ENCODE measurements at regions not wholly inside any gene's neighbourhood (a gene's known extent, or its start where the extent isn't known, plus 50 kb on each side); places are given as distances from the start of the nearest gene placed in this dataset.
"Not testable (repeated sequence)": the region's sequence is repeated elsewhere in the genome, so short reads cannot be mapped to it uniquely, and the experiment has no call there.

DNA sequence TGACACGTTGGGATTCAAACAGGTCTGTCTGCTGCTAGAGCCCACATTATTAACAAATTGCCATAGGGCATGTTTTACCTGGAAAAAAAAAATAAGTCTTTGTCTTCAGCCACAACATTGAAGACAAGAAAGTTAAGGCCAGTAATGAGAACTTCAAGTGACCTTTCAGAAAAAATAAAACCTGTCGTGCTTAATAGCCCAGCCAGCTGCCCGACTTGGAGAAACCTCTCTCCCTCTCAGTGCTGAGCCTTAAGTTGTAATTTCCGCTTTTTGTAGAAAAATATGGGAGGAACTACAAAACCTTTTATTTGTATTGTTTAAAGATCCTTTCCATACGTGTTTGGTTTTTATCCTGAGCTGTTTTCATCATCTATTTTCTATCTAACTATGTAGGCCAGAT lies 454.3 kb upstream of the SLITRK6 start:
- not testable (repeated sequence) for DNase-seq

DNA sequence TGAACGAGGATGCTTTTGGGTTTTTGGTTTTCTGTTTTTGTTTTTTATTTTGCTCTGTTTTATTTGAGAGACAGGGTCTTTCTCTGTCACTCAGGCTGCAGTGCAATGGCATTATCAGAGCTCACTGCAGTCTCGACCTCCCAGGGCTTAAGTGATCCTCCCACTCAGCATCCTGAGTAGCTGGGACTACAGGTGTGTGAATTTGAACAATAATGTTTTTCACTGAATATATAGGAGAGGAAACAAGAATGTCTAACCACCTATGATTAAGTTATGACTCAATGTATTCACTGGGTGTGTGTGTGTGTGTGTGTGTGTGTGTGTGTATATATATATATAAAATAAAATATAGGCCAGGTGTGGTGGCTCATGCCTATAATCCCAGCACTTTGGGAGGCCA lies 456.6 kb upstream of the SLITRK6 start:
- DNase-seq, result not testable (repeated sequence)

DNA sequence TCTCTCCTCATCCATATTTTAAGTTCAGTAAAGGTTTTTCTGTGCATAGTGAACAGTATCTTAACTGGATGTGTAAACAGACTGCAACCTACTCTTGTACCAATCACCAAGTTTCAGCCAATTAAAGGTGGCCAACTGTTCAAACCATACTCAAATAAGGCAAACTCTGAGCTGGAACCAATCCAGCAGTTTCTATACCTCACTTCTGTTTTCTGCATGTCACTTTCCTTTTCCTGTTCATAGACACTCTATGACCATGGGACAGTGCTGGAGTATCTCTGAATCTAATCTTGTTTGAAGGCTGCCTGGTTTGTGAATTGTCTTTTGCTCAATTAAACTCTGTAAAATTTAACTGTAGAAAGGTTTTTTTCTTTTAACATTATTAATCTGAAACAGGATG lies 470.3 kb upstream of the SLITRK6 start:
- DNase-seq, result no peak

DNA sequence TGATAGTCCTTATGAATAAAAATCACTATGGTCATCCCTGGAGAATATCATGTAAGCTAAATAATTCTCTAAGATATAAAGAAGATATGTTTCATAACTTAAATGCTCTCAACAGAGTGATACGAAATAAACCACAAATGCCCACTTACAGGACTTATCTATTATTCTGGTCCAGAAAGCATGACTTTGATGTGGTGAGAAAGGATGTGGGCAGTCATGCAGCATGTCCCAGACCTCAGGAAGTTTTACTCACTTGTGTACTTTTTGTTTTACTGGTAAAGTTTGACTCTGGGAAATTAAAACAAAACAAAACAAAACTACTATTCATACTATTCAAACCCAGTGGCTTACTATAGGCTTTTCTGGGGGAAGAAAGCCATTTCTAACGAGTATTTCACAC lies 483.2 kb upstream of the SLITRK6 start:
- no peak for DNase-seq

DNA sequence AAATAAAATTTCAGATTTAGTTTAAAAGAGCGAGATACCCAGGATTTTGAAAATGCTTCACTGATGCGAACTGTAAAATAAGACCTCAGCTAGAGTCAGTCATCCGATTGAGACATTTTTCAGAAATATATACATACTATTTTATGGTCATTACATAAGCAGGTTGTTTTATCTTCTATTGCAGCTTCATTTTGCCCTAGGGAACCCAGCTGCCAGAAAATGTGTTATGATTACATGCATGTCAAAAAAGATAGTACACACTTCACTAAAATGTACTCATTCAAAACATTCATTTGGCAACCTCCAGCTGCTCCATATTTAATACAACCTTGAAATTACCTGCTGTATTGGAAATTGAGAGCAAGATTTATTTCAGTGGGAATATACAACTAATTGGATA lies 483.8 kb upstream of the SLITRK6 start:
- no peak for DNase-seq

DNA sequence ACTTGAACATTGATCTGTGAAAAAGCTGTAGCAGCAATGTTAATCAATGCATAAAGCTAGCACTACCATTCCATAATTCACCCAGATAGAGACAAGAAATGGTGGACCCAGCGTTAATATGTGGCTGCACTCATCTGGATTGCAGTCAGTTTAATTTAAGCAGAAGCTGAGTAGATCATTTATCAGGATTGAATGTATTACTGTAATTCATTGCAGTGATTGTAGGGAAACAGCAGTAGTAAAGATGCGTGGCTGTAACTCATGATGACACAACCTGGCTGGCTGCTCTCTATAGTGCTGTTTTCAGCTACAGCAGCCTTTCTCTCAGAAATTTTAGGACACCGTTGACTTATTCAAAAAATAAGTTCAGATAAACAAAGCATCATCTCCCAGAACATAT lies 499.5 kb upstream of the SLITRK6 start:
- DNase-seq, result no peak

DNA sequence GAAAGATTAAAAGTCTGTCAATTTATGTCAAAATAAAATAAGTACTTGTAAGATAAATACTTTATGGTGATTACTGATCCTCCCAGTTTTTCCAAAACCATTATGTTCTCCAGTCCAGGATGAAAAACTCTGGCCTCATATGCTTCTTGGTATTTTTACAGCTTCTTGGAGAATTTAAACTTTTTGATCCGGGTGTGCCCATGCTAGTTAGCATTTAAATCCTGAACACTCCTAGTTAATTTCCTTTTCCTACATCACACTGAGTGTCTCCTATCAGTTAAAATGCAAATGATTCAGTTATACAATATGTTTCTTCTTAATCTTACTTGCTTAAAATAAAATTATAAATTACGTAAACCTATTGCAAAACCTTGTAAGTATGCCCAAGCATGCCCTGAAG lies 499.9 kb upstream of the SLITRK6 start:
- DNase-seq, result no peak

DNA sequence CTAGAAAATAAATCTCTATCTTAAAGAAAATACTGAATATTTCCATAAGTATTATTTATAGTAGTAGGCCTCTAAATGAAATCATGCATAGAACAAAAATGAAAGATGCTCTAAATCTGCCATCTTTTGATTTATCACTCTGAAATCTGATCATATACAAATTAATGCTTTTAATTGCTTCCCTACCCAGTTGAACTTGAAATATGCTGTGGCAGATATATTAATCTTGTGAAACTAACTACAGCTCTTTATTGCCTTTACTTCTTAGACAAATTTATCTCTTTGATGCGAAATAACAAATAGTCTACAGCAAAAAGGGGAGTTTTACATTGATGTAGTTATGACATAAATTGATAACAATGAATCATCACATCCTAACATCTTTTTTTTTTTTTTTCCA lies 510.7 kb upstream of the SLITRK6 start:
- DNase-seq, result no peak

DNA sequence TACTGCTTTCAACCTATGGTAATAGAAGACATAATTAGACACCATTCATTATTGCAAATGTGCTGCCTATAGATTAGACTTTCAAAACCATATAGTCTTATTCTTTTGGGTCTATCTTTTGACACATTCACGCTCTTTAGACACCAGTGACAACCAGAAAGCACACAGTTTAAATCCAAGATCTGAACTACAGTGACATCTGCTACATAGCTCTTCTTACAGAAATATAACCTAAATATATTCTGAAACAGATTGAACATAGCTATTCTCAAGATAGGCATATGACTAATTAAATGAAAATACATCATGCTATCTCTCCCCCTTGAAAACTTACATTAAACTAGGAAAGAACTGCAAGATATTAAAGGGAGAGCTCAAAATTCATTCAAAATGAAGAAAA lies 514.2 kb upstream of the SLITRK6 start:
- no peak for DNase-seq

DNA sequence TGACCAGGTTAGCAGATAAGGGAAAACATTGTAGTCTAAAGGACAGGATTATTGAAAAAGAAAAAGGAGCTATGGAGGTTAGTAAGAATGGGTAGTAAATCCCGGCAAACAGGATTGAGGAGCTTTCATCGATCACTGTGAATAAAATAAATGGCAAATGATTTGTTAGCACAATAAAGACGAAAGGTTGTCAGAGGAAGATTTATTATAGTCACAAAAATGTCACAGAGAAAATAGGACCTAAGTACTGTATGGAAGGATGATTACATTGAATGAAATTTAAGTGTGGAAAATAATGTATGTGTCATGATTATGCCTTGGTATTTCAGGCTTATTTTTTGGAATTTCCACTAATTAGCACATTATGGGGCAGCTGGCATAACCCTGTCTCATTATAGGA lies 519.2 kb upstream of the SLITRK6 start:
- no peak for DNase-seq

DNA sequence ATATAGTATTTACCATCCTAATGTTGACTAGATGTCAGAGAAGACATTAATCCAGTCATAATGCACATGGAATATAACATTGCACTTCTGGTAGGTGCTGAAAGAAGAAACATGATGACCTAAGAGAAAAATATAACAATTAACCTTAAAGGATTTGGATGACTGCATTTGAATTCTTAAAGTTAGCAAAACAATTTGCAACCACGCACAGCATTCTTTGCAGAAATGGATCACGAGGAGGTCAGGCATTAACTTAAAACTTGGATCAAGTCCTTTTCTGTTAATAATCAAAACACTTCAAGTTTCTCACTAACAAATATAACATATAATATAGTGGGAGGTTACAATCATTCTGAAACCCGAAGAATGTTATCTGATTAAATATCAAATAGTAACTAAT lies 525.0 kb upstream of the SLITRK6 start:
- DNase-seq, result no peak

DNA sequence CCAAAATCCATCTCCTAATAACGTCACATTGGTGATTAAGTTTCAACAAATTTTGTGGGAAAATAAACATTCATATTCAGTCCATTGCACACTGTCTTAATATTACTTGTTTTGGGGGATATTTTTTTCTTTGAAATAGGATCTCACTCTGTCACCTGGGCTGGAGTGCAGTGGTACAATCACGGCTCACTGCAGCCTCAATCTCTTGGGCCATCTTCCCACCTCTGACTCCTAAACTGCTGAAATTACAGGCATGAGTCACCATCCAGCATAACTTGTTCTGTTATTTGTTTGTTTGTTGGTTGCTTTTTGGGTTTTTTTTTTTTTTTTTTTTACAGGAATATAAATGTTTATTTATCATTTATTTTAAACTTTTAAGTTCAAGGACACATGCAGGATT lies 556.1 kb upstream of the SLITRK6 start:
- no peak for DNase-seq

DNA sequence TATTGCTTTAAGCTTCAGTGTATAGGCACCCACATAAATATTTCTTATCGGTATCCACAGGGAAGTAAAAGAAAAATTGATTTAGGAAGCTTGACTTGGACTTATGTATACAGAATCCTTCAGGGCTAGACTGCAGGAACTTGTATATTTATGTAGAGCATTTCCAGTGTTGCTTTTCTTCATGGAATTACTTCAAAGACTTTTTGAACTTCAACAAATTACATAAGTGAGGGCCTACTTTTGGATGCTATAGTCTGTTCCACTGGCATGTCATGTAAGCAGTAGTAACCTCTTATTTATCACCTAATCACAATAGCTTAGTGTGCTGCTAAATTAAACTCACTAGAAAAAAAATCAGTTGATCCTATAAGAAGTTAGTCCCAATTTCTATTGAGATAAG lies 557.9 kb upstream of the SLITRK6 start:
- DNase-seq, result no peak

DNA sequence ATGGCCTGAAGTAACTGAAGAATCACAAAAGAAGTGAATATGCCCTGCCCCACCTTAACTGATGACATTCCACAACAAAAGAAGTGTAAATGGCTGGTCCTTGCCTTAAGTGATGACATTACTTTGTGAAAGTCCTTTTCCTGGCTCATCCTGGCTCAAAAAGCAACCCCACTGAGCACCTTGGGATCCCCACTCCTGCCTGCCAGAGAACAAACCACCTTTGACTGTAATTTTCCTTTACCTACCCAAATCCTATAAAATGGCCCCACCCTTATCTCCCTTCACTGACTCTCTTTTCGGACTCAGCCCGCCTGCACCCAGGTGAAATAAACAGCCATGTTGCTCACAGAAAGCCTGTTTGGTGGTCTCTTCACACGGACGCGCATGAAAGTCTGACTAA lies 564.5 kb upstream of the SLITRK6 start:
- not testable (repeated sequence) for DNase-seq

DNA sequence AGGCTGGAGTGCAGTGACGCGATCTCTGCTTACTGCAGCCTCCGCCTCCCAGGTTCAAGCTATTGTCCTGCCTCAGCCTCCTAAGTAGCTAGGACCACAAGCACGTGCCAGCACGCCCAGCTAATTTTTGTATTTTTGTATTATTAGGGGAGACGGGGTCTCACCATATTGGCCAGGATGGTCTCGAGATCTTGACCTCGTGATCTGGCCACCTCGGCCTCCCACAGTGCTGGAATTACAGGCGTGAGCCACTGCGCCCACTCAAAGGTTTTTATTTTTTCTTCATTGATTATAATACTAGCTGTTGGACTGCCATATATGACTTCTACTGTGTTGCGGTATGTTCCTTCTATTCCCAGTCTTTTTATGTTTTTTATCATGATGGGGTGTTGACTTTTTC lies 569.7 kb upstream of the SLITRK6 start:
- DNase-seq, result no peak

DNA sequence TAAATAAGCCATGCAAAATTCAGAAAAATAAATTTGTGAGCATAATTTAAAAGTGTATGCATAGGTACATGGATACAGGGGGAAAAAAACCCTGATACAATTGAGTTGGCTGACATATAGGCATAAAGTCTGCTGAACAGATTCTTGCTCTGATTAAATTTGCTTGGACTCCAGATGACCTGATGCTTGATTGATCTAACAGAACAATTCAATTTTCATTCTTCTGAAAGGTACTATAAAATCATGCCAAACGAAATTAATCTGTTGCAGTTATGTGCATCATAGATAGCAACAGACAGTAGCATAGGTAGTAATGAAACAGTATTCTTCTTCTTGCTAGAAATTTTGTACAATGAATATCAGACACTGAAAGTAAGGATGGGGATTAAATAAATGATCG lies 578.2 kb upstream of the SLITRK6 start:
- no peak for DNase-seq

DNA sequence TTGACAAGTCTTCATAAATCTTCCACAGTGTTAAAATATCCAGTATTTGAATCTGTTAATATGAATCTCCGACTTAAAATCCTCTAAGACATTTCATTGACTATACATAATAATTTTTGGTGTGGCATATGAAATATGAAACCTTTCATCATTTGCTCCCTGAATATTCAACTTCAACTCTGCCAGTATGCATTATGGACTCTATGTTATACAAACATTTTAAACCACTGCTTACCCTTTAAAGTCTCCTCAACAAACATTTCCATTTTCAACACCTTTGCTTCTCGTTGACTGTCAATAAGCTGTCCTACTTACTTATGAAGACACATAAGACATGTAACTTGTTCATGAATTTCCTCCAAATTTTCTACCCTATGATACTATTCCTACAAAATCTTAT lies 579.4 kb upstream of the SLITRK6 start:
- no peak for DNase-seq

DNA sequence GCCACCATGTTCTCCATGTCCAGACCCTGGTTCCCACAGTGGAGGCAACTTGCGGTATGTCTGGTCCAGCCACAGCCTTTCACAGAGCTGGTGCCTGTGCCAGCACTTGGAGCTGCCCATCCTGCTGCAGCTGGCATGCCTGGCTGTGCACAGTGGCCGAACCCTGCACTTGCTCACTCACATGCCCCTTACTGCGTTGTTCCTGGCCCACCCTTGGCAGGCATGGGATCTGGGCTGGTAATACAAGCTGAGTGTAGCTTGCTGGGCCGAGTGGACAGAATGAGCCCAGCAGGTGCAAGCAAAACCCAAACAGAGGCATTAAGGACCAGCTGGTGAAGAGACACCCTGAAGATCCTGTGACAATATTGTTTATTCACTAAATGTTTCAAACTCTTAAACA lies 583.9 kb upstream of the SLITRK6 start:
- no peak for DNase-seq

DNA sequence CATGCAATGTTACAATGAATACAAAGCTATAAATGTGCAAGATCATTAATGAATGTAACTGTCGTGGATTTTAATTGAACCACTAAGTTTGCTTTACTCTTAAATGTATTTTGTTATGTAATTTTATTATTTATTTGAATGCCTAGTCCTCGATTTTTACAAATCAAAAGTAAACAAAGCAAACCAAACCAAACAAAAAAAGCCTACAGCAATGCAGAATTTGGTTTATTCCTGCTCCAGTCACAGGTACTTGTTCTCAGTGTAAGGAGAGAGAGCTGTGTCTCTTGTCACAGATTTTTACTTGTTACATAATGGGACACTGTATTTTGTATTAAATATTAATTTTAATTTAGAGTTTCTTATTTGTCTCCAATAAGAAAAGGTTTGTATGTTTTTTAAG lies 584.3 kb upstream of the SLITRK6 start:
- DNase-seq, result no peak

DNA sequence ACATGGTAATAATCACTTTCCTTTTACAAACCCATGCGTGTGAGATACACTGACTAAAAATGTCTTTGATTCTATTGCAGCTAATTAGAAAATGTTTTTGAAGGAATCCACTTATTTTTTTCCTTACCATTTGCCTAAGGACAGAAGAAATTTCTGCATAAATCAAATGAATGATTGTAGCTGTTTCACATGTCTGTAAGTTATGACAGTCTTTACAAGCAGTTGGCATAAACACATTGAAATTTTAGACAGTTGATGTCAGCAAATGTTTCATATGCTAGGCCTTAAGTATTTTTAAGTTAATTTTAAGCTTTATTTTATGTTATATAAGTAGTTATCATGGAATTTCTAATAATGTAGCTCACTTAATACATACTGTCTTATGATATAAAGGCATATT lies 598.4 kb upstream of the SLITRK6 start:
- no peak for DNase-seq

DNA sequence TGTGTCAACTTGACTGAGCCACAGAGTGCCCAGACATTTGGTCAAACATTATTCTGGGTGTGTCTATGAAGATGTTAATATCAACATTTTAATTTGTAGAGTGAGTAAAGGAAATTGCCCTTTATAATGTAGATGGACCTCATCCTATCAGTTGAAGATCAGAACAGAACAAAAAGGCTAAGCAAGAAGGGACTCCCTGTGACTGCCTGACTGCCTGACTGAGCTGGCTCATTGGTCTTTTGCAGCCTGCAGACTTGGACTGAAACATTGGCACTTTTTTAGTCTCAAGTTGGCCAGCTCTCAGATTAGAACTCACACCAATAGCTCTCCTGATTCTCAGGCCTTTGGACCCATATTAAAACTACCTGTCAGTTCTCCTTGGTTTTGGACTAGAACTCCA lies 600.4 kb upstream of the SLITRK6 start:
- DNase-seq, result no peak

DNA sequence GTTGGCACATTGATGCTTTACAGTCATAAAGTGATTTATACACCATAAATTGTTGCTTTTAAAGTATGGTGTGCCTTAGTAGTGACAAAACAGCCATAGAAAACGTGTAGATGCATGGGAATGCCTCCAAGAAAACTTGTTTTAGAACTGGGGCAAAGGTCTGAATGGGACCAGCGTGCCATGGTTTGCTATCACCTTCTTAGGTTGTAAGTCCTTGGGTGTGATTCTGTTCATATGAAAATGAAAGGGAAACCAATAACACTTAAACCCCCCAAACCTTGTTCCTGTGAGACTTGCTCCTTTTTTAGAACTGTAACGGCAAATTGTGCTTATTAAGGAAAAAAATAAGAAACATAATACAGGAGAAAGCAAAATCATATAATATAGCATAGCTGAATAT lies 603.3 kb upstream of the SLITRK6 start:
- DNase-seq, result no peak

DNA sequence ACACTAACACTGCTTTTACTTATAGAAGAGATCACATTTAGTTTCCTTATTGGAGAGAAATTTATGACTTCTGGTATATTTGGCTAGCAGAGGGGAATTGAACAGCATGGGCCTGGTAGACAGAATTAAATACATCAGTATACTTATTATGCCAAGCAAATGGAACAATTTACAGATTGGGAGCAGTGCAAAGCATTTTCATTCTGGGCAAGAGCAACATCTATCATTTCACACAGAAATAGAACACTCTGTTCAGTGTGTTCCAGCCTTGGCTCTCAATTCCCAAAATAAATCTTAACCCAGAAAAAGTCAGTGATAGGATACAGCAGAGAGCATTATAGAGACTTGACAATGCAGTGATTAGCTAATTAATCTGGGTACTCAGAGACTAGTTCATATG lies 604.0 kb upstream of the SLITRK6 start:
- no peak for DNase-seq

DNA sequence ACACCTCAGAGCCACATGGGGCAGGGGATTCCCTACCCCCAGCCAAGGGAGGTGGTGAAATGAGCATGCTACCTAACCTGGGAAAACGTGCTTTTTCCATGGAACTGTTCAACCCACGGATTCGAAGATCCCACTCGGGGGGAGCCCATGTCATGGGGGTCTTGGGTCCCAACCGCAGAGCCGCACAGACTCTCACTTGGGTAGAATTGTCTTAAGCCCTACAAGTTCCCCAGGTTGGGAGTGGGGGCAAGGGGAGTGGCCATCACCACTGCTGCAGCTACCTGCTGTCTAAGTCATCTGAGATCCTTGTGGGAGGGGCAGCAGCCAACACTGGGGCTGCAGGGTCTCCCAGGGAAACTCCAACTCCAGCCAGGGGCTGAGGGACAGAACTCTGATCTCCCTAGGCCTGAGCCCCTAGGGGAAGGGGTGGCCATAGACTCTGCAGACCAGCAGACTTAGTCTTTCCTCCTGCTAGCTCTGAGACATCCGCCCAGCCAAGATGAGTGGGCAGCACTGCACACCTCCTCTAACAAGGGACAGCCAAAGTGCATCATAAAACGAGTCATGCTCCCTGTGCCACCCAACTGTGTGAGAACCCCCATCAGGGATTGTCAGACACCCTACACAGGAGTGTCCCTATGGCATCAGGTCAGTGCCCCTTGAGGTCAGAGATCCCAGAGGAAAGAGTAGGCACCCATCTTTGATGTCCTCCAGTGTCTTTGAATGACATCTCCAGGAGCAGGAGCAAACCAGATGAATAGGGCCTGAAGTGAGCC lies 610.4 kb upstream of the SLITRK6 start:
- DNase-seq, result no peak

DNA sequence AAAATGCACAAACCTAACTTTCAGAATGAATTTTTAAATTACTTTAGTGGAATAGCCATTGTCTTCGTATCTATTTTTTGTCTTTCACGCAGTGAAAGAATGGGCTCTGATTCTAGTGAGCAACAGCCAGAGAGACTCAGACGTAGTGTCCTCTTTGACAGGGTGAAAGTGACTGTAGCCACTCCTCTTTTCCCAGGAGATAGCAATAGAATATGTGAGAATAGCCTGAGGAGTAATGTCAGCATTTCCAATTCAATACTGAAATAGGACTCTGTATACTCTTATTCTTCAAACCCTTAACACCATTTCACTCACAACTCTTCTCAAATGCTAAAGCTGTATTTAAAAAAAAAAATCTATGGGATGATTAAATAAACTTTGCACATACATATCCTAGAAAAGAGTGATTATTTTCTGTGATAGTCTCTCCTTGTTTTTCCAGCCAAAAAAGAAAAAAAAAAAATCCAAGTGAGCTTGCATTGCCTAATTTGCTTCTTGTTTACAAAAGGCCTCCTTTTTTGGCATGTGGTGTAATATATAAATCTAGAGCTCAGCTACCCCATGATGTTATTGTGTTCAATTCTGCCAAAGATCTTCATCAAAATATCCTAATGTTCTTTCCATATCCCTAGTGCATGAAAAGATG lies 626.1 kb upstream of the SLITRK6 start:
- DNase-seq, result no peak

All from stimulated activated CD8-positive, alpha-beta memory T cell treated with anti-CD3 and anti-CD28 coated beads, Interleukin-4, amount 100 ng/mL, for 48 hours (primary cell).